Neural progenitor cell (in vitro differentiated cells): ENCODE measurements at regions not wholly inside any gene's neighbourhood (a gene's known extent, or its start where the extent isn't known, plus 50 kb on each side); places are given as distances from the start of the nearest gene placed in this dataset.

ENCODE experiments used
- DNase-seq: peaks from one replicate; pipeline ENCODE4 v3.0.0-alpha.2; 2016; ENCODE audit warnings: low spot score
- H2AFZ ChIP-seq: fragments of 200-600 bp; sonication (generic); replicated peaks from 2 replicates; pipeline ENCODE4 v1.6.1; 2016; ENCODE audit warnings: antibody characterized with exemption
- H3F3A ChIP-seq: fragments of 200-600 bp; sonication (generic); 2 replicates; pipeline ENCODE4 v1.6.1; 2016; ENCODE audit warnings: antibody characterized with exemption, low read depth
- H3K27ac ChIP-seq: fragments of 200-600 bp; sonication (generic); 2 replicates; pipeline ENCODE4 v1.5.1; 2016; ENCODE audit warnings: mild to moderate bottlenecking
- H3K27me3 ChIP-seq: fragments of 200-600 bp; sonication (generic); 2 replicates; pipeline ENCODE4 v1.6.1; 2016; ENCODE audit warnings: mild to moderate bottlenecking, moderate library complexity
- H3K36me3 ChIP-seq: fragments of 200-600 bp; sonication (generic); 2 replicates; pipeline ENCODE4 v1.5.1; 2016
- H3K4me1 ChIP-seq: fragments of 200-600 bp; sonication (generic); 2 replicates; pipeline ENCODE4 v1.6.1; 2016; ENCODE audit warnings: mixed run types
- H3K4me2 ChIP-seq: fragments of 200-600 bp; sonication (generic); 2 replicates; pipeline ENCODE4 v1.6.1; 2016
- H3K4me3 ChIP-seq: fragments of 200-600 bp; sonication (generic); 2 replicates; pipeline ENCODE4 v1.5.1; 2016
- H3K79me2 ChIP-seq: fragments of 200-600 bp; sonication (generic); 2 replicates; pipeline ENCODE4 v1.6.1; 2016; ENCODE audit warnings: low read depth
- H3K9ac ChIP-seq: fragments of 200-600 bp; sonication (generic); 2 replicates; pipeline ENCODE4 v1.6.1; 2016
- H3K9me3 ChIP-seq: fragments of 200-600 bp; sonication (generic); 2 replicates; pipeline ENCODE4 v1.5.1; 2016; ENCODE audit warnings: low read depth
- H4K20me1 ChIP-seq: fragments of 200-600 bp; sonication (generic); 2 replicates; pipeline ENCODE4 v1.6.1; 2016; ENCODE audit warnings: low read depth
- H3K27ac Mint-ChIP-seq: 3 replicates; pipeline ENCODE4 v1.8.0; 2021; ENCODE audit warnings: mixed read lengths
- H3K27me3 Mint-ChIP-seq: 2 replicates; pipeline ENCODE4 v1.8.0; 2022; ENCODE audit warnings: low read depth, mild to moderate bottlenecking, inconsistent platforms, moderate library complexity, mixed read lengths; ENCODE audit not compliant: insufficient read depth
- H3K36me3 Mint-ChIP-seq: 3 replicates; pipeline ENCODE4 v1.8.0; 2021; ENCODE audit warnings: mixed read lengths
- H3K4me1 Mint-ChIP-seq: 3 replicates; pipeline ENCODE4 v1.8.0; 2021; ENCODE audit warnings: mixed read lengths
- H3K4me3 Mint-ChIP-seq: 3 replicates; pipeline ENCODE4 v1.8.0; 2021; ENCODE audit warnings: mild to moderate bottlenecking, moderate library complexity, mixed read lengths
- H3K9me3 Mint-ChIP-seq: 3 replicates; pipeline ENCODE4 v1.8.0; 2020; ENCODE audit warnings: mixed read lengths
- EZH2 ChIP-seq: fragments of 200-600 bp; sonication (generic); IDR thresholded peaks from 2 replicates; pipeline ENCODE4 v1.6.1; 2017; ENCODE audit warnings: antibody characterized with exemption, mild to moderate bottlenecking, moderate library complexity
- EZH2phosphoT487 ChIP-seq: fragments of 200-600 bp; sonication (generic); IDR thresholded peaks from 2 replicates; pipeline ENCODE4 v1.6.1; 2017; ENCODE audit warnings: antibody characterized with exemption
- TF ChIP-seq, protein P1 (sequence below): fragments of 200-600 bp; sonication (generic); IDR thresholded peaks from 2 replicates; pipeline ENCODE4 v1.5.1; 2017; ENCODE audit warnings: antibody characterized with exemption, mild to moderate bottlenecking

DNA sequence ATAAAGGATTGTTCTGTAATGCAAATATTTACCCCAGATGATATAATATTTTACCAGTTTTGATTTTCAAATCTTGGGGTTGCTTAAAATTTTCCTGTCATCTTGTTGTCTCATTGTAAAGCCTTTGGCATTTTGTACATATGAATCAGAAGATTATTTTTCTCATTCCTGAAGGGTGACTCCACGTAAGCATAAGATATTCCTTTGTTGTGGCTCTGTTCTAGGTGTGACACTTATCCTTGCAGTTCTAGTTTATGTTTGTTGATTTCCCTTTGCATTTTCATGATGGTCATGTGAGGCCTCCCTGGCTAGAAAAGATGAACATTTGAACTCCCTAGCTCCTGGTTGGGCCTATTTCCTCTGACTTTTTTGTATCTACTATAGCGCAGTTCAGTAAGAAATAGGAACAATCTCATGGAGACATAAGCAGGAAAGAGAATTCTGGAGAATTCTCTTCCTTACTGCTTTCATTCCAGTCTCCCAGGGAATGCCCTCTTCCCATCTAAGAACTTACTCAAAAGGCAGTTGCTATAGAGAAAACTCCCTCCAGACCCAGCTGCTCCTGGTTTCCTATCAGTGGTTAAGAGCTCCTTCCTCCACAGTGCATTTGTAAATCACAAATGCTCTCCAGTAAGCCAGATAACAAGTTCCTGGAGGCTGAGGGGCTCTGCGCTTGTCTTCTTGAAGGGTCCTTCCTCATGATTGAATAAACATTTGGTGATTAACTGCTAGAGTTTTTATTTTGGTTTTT, 124.7 kb downstream of the WNT5A start:
- no peaks in the 10 kb centered on the region for H3K4me1 Mint-ChIP-seq
- Histone ChIP-seq H3K9me3 (no peaks in the 10 kb centered on the region), H3K4me3 (no peak overlapping the region), H3K27ac (no peak overlapping the region), H2AFZ (no peak overlapping the region), H4K20me1 (no peaks in the 10 kb centered on the region), H3K36me3 (no peaks in the 10 kb centered on the region), H3K4me2 (no peak overlapping the region), H3K4me1 (no peaks in the 10 kb centered on the region), H3K79me2 (no peaks in the 10 kb centered on the region), H3K9ac (no peak overlapping the region), H3K27me3 (no peaks in the 10 kb centered on the region), H3F3A (no peaks in the 10 kb centered on the region)
- no peak overlapping the region for H3K27ac Mint-ChIP-seq
- TF ChIP-seq EZH2 (no peak), EZH2phosphoT487 (no peak)
- TF ChIP-seq, protein P1, sequence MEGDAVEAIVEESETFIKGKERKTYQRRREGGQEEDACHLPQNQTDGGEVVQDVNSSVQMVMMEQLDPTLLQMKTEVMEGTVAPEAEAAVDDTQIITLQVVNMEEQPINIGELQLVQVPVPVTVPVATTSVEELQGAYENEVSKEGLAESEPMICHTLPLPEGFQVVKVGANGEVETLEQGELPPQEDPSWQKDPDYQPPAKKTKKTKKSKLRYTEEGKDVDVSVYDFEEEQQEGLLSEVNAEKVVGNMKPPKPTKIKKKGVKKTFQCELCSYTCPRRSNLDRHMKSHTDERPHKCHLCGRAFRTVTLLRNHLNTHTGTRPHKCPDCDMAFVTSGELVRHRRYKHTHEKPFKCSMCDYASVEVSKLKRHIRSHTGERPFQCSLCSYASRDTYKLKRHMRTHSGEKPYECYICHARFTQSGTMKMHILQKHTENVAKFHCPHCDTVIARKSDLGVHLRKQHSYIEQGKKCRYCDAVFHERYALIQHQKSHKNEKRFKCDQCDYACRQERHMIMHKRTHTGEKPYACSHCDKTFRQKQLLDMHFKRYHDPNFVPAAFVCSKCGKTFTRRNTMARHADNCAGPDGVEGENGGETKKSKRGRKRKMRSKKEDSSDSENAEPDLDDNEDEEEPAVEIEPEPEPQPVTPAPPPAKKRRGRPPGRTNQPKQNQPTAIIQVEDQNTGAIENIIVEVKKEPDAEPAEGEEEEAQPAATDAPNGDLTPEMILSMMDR: no peak
- no peaks in the 10 kb centered on the region for H3K27me3 Mint-ChIP-seq
- no peaks in the 10 kb centered on the region for H3K36me3 Mint-ChIP-seq
- peaks cover 3% of the 10 kb centered on the region for H3K9me3 Mint-ChIP-seq
- DNase-seq: no peak
- H3K4me3 Mint-ChIP-seq: no peak overlapping the region

DNA sequence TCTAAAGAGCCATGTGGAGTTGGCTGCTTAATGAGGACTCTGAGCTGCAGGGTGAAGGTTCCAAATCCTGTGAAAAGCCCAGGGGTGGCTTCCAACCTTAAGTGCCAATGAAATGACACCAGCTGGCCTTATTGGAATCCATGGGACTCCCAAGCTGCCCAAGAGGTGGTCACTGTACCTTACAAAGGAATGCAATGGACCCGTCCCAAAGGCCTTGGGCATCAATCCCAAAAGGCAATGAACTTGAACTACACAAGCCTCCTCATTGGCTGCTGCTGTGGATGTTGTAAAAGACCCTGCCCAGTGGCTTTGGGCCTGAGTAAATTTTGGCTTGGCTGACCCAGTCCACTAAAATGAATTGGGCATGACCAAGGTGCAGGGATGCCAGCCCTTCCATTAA, 129.3 kb downstream of the WNT5A start:
- Mint-ChIP-seq H3K4me1 (no peaks in the 10 kb centered on the region), H3K27ac (no peak overlapping the region), H3K9me3 (peaks cover 8% of the 10 kb centered on the region), H3K4me3 (no peak overlapping the region), H3K27me3 (no peaks in the 10 kb centered on the region), H3K36me3 (no peaks in the 10 kb centered on the region)
- Histone ChIP-seq H3F3A (no peaks in the 10 kb centered on the region), H3K9ac (no peak overlapping the region), H3K4me2 (no peak overlapping the region), H4K20me1 (no peaks in the 10 kb centered on the region), H3K27me3 (no peaks in the 10 kb centered on the region), H2AFZ (no peak overlapping the region), H3K36me3 (no peaks in the 10 kb centered on the region), H3K27ac (no peak overlapping the region), H3K79me2 (no peaks in the 10 kb centered on the region), H3K4me3 (no peak overlapping the region), H3K4me1 (no peaks in the 10 kb centered on the region), H3K9me3 (no peaks in the 10 kb centered on the region)
- no peak for TF ChIP-seq EZH2
- TF ChIP-seq, protein P1: no peak
- no peak for TF ChIP-seq EZH2phosphoT487
- DNase-seq: no peak

DNA sequence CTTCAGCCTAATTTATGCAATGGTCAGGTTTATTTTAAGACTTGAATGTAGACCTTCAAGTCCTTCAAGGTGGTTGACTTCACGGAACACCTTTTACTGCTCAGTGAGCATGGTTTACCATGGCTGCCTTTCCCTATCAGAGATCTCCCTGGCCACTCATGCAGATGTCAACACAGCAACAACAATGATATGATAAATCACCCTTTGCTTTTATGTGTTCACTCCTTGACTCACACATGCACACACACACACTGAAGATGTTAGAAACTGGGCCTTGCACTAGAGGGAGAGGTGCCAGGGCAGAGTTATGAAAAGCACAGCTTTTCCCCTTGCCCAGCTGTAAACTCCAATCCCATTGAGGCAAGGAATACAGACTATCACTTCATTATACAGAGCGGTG, 134.4 kb downstream of the WNT5A start:
- Mint-ChIP-seq H3K27ac (no peak overlapping the region), H3K27me3 (no peaks in the 10 kb centered on the region), H3K9me3 (peaks cover 8% of the 10 kb centered on the region), H3K4me3 (no peak overlapping the region), H3K4me1 (no peaks in the 10 kb centered on the region), H3K36me3 (no peaks in the 10 kb centered on the region)
- H3F3A ChIP-seq: peaks cover 4% of the 10 kb centered on the region
- H3K36me3 ChIP-seq: no peaks in the 10 kb centered on the region
- no peaks in the 10 kb centered on the region for H3K79me2 ChIP-seq
- no peaks in the 10 kb centered on the region for H3K27me3 ChIP-seq
- H3K9ac ChIP-seq: no peak overlapping the region
- H3K4me1 ChIP-seq: peaks cover 3% of the 10 kb centered on the region
- H4K20me1 ChIP-seq: no peaks in the 10 kb centered on the region
- H3K4me3 ChIP-seq: no peak overlapping the region
- no peak overlapping the region for H3K27ac ChIP-seq
- H3K4me2 ChIP-seq: no peak overlapping the region
- TF ChIP-seq EZH2phosphoT487: no peak
- no peak for TF ChIP-seq EZH2
- TF ChIP-seq, protein P1: no peak
- no peaks in the 10 kb centered on the region for H3K9me3 ChIP-seq
- no peak for DNase-seq
- H2AFZ ChIP-seq: no peak overlapping the region
